MM.1S (cell line): ENCODE measurements at regions not wholly inside any gene's neighbourhood (a gene's known extent, or its start where the extent isn't known, plus 50 kb on each side); places are given as distances from the start of the nearest gene placed in this dataset.

Source experiments
- DNase-seq: peaks from one replicate; pipeline ENCODE4 v3.0.0-alpha.2; 2015
- H2AFZ ChIP-seq: fragments of 300-600 bp; sonication (generic); 2 replicates; pipeline ENCODE4 v1.6.0; 2016; ENCODE audit warnings: antibody characterized with exemption, low read length
- H3F3A ChIP-seq: fragments of 300-600 bp; sonication (generic); 2 replicates; pipeline ENCODE4 v1.6.1; 2016; ENCODE audit warnings: mild to moderate bottlenecking, antibody characterized with exemption, low read length, moderate library complexity, mixed read lengths; ENCODE audit not compliant: insufficient read depth
- H3K27ac ChIP-seq: fragments of 300-600 bp; sonication (generic); 2 replicates; pipeline ENCODE4 v1.5.1; 2016; ENCODE audit warnings: mild to moderate bottlenecking, low read length
- H3K27me3 ChIP-seq: fragments of 300-600 bp; sonication (generic); replicated peaks from 2 replicates; pipeline ENCODE4 v1.6.0; 2016; ENCODE audit warnings: low read length; ENCODE audit not compliant: insufficient read depth
- H3K36me3 ChIP-seq: fragments of 300-600 bp; sonication (generic); replicated peaks from 2 replicates; pipeline ENCODE4 v1.6.1; 2016; ENCODE audit warnings: mild to moderate bottlenecking, low read length, mixed read lengths; ENCODE audit not compliant: insufficient read depth
- H3K4me1 ChIP-seq: fragments of 300-600 bp; sonication (generic); 2 replicates; pipeline ENCODE4 v1.6.1; 2016; ENCODE audit warnings: low read length, mixed read lengths
- H3K4me2 ChIP-seq: fragments of 300-600 bp; sonication (generic); 2 replicates; pipeline ENCODE4 v1.6.0; 2016; ENCODE audit warnings: low read depth, low read length
- H3K4me3 ChIP-seq: fragments of 300-600 bp; sonication (generic); 2 replicates; pipeline ENCODE4 v1.5.1; 2016; ENCODE audit warnings: low read length, mixed read lengths
- H3K79me2 ChIP-seq: fragments of 300-600 bp; sonication (generic); 2 replicates; pipeline ENCODE4 v1.6.1; 2016; ENCODE audit warnings: mixed run types, low read length, mixed read lengths
- H3K9ac ChIP-seq: fragments of 300-600 bp; sonication (generic); 2 replicates; pipeline ENCODE4 v1.6.1; 2016; ENCODE audit warnings: low read length, mixed read lengths
- H3K9me2 ChIP-seq: fragments of 300-600 bp; sonication (generic); replicated peaks from 2 replicates; pipeline ENCODE4 v1.6.1; 2016; ENCODE audit warnings: mild to moderate bottlenecking, low read length, mixed read lengths; ENCODE audit not compliant: insufficient read depth
- H3K9me3 ChIP-seq: fragments of 300-600 bp; sonication (generic); replicated peaks from 2 replicates; pipeline ENCODE4 v1.6.1; 2016; ENCODE audit warnings: mild to moderate bottlenecking, low read length, mixed read lengths; ENCODE audit not compliant: insufficient read depth
- H4K20me1 ChIP-seq: fragments of 300-600 bp; sonication (generic); 2 replicates; pipeline ENCODE4 v1.6.1; 2016; ENCODE audit warnings: mild to moderate bottlenecking, low read length, moderate library complexity, mixed read lengths; ENCODE audit not compliant: insufficient read depth
- EZH2 ChIP-seq: fragments of 300-600 bp; sonication (generic); optimal IDR thresholded peaks from 2 replicates; pipeline ENCODE3; 2017; ENCODE audit warnings: low read depth, mild to moderate bottlenecking, antibody characterized with exemption, low read length, mixed read lengths
- EZH2phosphoT487 ChIP-seq: fragments of 300-600 bp; sonication (generic); IDR thresholded peaks from 2 replicates; pipeline ENCODE4 v1.6.1; 2018; ENCODE audit warnings: antibody characterized with exemption, low read length
- TF ChIP-seq, protein P1 (sequence below): fragments of 300-600 bp; sonication (generic); IDR thresholded peaks from 2 replicates; pipeline ENCODE4 v1.5.1; 2016; ENCODE audit warnings: antibody characterized with exemption, low read length, mixed read lengths

GRCh38 chr12:86681060-86681459 lies 424.9 kb upstream of the MGAT4C start:
- Histone ChIP-seq H3K9me2 (no peaks in the 10 kb centered on the region), H3K27me3 (no peaks in the 10 kb centered on the region), H4K20me1 (no peaks in the 10 kb centered on the region), H3K9ac (no peak overlapping the region), H3F3A (no peaks in the 10 kb centered on the region), H3K27ac (no peak overlapping the region), H3K36me3 (no peaks in the 10 kb centered on the region), H3K9me3 (no peaks in the 10 kb centered on the region), H3K4me3 (no peak overlapping the region), H2AFZ (no peak overlapping the region), H3K4me1 (no peaks in the 10 kb centered on the region), H3K79me2 (no peaks in the 10 kb centered on the region), H3K4me2 (no peak overlapping the region)
- DNase-seq, result no peak
- no peak for TF ChIP-seq EZH2phosphoT487
- TF ChIP-seq, protein P1, sequence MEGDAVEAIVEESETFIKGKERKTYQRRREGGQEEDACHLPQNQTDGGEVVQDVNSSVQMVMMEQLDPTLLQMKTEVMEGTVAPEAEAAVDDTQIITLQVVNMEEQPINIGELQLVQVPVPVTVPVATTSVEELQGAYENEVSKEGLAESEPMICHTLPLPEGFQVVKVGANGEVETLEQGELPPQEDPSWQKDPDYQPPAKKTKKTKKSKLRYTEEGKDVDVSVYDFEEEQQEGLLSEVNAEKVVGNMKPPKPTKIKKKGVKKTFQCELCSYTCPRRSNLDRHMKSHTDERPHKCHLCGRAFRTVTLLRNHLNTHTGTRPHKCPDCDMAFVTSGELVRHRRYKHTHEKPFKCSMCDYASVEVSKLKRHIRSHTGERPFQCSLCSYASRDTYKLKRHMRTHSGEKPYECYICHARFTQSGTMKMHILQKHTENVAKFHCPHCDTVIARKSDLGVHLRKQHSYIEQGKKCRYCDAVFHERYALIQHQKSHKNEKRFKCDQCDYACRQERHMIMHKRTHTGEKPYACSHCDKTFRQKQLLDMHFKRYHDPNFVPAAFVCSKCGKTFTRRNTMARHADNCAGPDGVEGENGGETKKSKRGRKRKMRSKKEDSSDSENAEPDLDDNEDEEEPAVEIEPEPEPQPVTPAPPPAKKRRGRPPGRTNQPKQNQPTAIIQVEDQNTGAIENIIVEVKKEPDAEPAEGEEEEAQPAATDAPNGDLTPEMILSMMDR, result no peak
- no peak for TF ChIP-seq EZH2

GRCh38 chr12:86675197-86675596 lies 419.0 kb upstream of the MGAT4C start:
- DNase-seq, result no peak
- Histone ChIP-seq H3K4me3 (no peak overlapping the region), H3K27ac (no peak overlapping the region), H2AFZ (no peak overlapping the region), H3K27me3 (no peaks in the 10 kb centered on the region), H3K9me2 (no peaks in the 10 kb centered on the region), H3K79me2 (no peaks in the 10 kb centered on the region), H3K4me2 (no peak overlapping the region), H3F3A (no peaks in the 10 kb centered on the region), H3K36me3 (no peaks in the 10 kb centered on the region), H3K9ac (no peak overlapping the region), H4K20me1 (no peaks in the 10 kb centered on the region), H3K9me3 (no peaks in the 10 kb centered on the region), H3K4me1 (no peaks in the 10 kb centered on the region)
- TF ChIP-seq EZH2phosphoT487 (no peak), EZH2 (no peak)
- TF ChIP-seq, protein P1, result no peak

DNA sequence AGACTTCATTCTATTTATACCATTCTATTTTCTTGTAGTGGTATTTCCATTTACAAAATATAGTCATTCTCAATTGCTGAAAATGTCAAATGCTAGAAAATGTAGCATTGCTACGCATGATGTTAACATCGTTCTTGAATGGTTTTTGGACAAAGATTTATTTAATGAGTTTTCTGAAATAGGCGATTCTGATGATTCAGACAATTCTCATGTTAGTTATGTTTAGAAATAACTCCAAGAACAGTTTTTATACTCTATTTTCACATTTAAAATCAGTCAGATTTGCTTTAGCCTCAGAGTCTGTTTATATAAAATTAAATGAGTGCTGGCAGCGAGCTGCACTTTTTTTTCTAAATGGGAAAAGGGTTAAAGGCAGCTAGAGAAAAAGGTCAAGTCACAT lies 414.8 kb upstream of the MGAT4C start:
- Histone ChIP-seq H4K20me1 (no peaks in the 10 kb centered on the region), H3K27ac (no peak overlapping the region), H3K4me3 (no peak overlapping the region), H3K9ac (no peak overlapping the region), H3K9me2 (no peaks in the 10 kb centered on the region), H3K4me2 (no peak overlapping the region), H3K79me2 (no peaks in the 10 kb centered on the region), H3K36me3 (no peaks in the 10 kb centered on the region), H3K9me3 (no peaks in the 10 kb centered on the region), H3K27me3 (no peaks in the 10 kb centered on the region), H3K4me1 (no peaks in the 10 kb centered on the region), H3F3A (no peaks in the 10 kb centered on the region), H2AFZ (no peak overlapping the region)
- TF ChIP-seq, protein P1, result no peak
- TF ChIP-seq EZH2, result no peak
- TF ChIP-seq EZH2phosphoT487, result no peak
- DNase-seq, result no peak

DNA sequence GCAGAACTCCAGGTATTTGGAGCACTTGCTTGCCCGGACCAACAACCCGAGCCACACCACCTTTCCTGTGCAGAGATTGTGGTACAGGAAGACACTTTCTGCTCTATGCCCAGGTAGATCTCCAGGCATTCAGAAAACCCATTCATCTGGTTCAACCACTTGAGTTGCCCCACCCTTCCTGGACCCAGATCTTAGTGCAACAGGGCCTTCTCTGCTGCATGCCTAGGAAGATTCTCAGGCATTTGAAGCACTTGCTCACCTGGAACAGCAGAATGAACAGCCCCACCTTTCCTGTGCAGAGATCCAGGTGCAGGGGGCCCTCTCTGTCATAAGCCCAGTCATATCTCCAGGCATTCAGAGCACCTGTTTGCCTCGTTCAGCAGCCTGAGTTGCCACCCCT lies 412.8 kb upstream of the MGAT4C start:
- H3K4me1 ChIP-seq, result no peaks in the 10 kb centered on the region
- no peak overlapping the region for H3K4me3 ChIP-seq
- no peak for DNase-seq
- H3K4me2 ChIP-seq, result no peak overlapping the region
- H4K20me1 ChIP-seq, result no peaks in the 10 kb centered on the region
- no peaks in the 10 kb centered on the region for H3K36me3 ChIP-seq
- no peaks in the 10 kb centered on the region for H3K9me2 ChIP-seq
- no peak overlapping the region for H3K9ac ChIP-seq
- no peak overlapping the region for H2AFZ ChIP-seq
- H3K79me2 ChIP-seq, result no peaks in the 10 kb centered on the region
- TF ChIP-seq EZH2phosphoT487 (no peak), EZH2 (no peak)
- TF ChIP-seq, protein P1, result no peak
- H3F3A ChIP-seq, result no peaks in the 10 kb centered on the region
- no peaks in the 10 kb centered on the region for H3K9me3 ChIP-seq
- no peaks in the 10 kb centered on the region for H3K27me3 ChIP-seq
- no peak overlapping the region for H3K27ac ChIP-seq
